OCI-LY7 (cell line): ENCODE measurements at regions not wholly inside any gene's neighbourhood (a gene's known extent, or its start where the extent isn't known, plus 50 kb on each side); places are given as distances from the start of the nearest gene placed in this dataset.

Experiments used
- CTCF ChIP-seq: fragments of 200-600 bp; sonication (generic); conservative IDR thresholded peaks from 2 replicates; pipeline ENCODE4 v1.5.1; 2014; ENCODE audit warnings: mild to moderate bottlenecking, antibody characterized with exemption, low read length, moderate library complexity, mixed read lengths
- EZH2phosphoT487 ChIP-seq: fragments of 200-600 bp; sonication (generic); IDR thresholded peaks from 2 replicates; pipeline ENCODE4 v1.6.1; 2018; ENCODE audit warnings: low read depth, borderline replicate concordance, mild to moderate bottlenecking, mixed run types, antibody characterized with exemption, low read length, moderate library complexity, mixed read lengths

- no peak for TF ChIP-seq CTCF
- TF ChIP-seq EZH2phosphoT487: no peak
Measured at GRCh38 chr2:67777836-67778429, 284.9 kb downstream of the C1D start.
